AG04449 (cell line): ENCODE measurements at regions not wholly inside any gene's neighbourhood (a gene's known extent, or its start where the extent isn't known, plus 50 kb on each side); places are given as distances from the start of the nearest gene placed in this dataset.

Source experiments
- CTCF ChIA-PET: fragments of 350-600 bp; formaldehyde crosslinking; extraction: SDS; loops from one replicate; lab custom pipeline; 2021; ENCODE audit warnings: antibody characterized with exemption; lab: Yijun Ruan, JAX
- POLR2A ChIA-PET: fragments of 400-600, 350-600 bp; formaldehyde crosslinking; extraction: SDS; loops from one replicate; lab custom pipeline; 2020; ENCODE audit warnings: antibody characterized with exemption, inconsistent platforms; lab: Yijun Ruan, JAX
- DNase-seq: peaks from one replicate; pipeline ENCODE4 v3.0.0-alpha.2; 2010; ENCODE audit warnings: low read depth, low spot score
- H3K4me3 ChIP-seq: 2 replicates; pipeline ENCODE4 v1.5.1; 2011; ENCODE audit warnings: low read depth, mild to moderate bottlenecking, control low read depth, low read length
- TF ChIP-seq, protein P1 (sequence below): IDR thresholded peaks from one replicate; pipeline ENCODE4 v1.5.1; 2011; ENCODE audit warnings: mild to moderate bottlenecking, moderate library complexity, low read length, control low read depth, inconsistent platforms; ENCODE audit not compliant: insufficient read depth; ENCODE audit errors: missing control alignments

DNA sequence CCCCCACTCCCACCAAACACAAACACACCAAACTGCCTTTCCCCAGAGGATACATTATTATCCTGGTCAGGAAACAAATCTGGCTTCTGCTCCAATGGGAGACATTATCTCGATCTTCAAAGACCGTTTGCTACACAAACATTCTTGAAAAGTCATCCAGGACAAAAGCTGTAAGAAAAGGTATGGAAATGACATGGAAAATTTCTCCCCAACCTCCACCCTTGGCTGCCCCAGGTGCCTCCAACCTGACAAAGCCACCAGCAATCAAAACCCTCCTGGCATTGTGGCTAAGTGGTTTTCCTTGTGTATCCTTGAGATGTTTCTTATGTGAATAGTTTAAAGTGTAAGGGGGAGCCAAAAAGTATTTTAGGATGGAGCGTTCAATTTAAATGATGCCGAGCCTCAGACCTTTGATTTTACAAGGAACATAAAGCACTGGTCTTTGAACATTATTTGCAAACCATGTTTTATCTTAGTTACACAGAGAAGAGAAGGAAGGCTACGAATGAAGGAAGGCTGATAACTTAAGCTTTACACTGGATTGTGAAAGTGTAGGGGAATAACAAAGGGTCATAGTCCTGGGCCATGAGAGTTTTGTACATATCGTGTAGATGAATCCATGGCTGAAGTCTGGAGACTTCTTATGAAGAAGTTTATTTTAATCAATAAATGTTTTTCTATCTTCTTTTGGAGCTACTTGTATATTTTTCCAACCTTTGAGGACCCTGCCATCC lies 418.9 kb upstream of the TMTC1 start:
- TF ChIP-seq, protein P1, sequence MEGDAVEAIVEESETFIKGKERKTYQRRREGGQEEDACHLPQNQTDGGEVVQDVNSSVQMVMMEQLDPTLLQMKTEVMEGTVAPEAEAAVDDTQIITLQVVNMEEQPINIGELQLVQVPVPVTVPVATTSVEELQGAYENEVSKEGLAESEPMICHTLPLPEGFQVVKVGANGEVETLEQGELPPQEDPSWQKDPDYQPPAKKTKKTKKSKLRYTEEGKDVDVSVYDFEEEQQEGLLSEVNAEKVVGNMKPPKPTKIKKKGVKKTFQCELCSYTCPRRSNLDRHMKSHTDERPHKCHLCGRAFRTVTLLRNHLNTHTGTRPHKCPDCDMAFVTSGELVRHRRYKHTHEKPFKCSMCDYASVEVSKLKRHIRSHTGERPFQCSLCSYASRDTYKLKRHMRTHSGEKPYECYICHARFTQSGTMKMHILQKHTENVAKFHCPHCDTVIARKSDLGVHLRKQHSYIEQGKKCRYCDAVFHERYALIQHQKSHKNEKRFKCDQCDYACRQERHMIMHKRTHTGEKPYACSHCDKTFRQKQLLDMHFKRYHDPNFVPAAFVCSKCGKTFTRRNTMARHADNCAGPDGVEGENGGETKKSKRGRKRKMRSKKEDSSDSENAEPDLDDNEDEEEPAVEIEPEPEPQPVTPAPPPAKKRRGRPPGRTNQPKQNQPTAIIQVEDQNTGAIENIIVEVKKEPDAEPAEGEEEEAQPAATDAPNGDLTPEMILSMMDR: no peak
- no peak overlapping the region for H3K4me3 ChIP-seq
- POLR2A ChIA-PET: no interaction called here
- CTCF ChIA-PET: no interaction called here
- no peak for DNase-seq

DNA sequence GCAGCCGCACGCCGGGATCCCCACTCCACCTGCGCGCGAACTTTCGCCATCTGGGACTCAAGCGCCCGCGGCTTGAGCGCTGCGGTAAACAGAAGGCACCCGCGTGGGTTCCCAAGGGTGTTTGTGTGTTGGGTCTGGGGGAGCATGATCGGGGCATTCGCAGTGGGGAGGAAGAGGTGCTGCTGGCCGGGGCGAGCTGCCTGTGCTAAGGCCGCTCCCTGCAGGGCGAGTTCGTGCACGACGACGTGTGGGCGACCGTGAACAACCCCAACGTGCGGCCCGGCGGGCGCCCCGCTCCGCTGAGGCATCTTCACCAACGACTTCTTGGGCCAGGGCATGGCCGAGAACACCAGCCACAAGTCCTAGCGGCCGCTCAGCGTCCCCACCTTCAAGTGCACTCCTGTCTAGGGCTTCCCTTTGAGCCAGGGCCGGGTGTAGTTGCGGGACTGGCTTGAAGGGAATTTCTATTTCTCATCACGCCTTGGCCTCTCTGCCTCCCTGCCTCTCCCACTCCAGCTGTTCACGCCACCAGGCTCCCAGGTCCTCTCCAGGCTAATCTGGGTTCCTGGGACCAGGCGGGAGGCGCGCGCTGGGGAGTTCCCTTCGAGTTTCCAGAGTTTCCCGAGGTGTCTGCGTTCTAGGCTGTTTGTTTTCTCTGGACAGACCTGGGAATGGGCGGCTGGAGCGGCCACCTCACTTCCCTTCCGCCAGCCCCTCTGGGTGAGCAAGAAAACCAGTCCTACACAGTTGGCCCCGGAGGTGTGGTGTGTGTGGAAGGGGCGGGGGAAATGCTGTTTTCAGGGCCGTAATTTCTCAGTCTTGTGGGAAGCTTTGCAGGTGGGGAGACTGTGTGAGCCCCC lies 417.8 kb upstream of the TMTC1 start:
- CTCF ChIA-PET: no interaction called here
- no peak for DNase-seq
- TF ChIP-seq, protein P1: no peak
- no peak overlapping the region for H3K4me3 ChIP-seq
- POLR2A ChIA-PET: no interaction called here

DNA sequence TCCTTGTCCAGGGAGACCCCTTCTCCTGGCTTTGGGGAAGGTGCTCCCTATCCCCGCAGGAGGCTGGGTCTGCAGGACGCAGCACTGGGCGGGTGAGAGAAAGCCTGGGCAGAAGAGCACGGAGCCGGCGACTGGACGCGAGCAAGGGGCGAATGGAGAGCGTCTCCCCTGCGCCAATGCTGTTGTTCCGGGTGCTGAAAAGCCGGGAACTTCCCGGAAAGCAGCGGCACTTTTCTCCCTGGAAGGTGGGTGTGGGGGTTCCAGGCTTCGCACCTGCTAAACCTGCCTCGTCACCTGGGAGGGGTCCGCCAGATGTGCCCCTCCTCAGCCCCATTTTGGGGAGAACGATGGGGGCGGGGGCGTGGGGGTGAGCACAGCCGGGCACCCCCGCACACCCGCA lies 417.1 kb upstream of the TMTC1 start:
- ChIA-PET POLR2A (no interaction called here), CTCF (no interaction called here)
- DNase-seq: no peak
- H3K4me3 ChIP-seq: no peak overlapping the region
- TF ChIP-seq, protein P1: no peak

DNA sequence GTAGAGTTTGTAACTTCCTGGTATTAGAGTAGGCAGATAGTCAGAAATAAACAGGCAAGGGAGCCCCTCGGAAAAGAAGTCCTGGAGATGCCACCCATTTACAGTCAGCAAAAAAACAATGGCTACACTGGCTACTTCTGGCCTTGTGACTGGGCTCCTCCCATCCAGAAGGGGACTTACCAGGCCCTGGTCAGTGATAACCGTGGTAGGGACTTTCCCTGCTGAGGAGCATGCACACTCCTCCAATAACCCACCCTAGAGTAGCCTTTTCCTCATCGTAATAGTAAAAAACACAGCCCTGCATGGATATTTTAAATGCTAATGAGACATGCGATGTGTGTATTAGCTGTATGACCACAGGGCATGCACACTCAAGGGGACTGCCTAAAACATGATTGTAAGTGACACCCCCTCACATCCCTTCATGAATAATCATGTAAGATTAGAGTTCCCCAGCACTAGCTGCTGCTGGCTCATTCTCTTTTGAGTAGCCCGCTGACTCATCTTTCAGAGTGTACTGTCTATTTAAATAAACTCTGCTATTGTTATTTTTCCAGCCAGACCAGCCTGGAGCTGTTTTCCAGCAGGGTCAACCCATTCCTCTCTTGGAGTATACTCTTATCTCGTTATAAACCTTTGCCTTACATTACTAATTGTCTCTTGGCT lies 413.8 kb upstream of the TMTC1 start:
- TF ChIP-seq, protein P1: no peak
- no peak for DNase-seq
- H3K4me3 ChIP-seq: no peak overlapping the region
- POLR2A ChIA-PET: no interaction called here
- CTCF ChIA-PET: no interaction called here

DNA sequence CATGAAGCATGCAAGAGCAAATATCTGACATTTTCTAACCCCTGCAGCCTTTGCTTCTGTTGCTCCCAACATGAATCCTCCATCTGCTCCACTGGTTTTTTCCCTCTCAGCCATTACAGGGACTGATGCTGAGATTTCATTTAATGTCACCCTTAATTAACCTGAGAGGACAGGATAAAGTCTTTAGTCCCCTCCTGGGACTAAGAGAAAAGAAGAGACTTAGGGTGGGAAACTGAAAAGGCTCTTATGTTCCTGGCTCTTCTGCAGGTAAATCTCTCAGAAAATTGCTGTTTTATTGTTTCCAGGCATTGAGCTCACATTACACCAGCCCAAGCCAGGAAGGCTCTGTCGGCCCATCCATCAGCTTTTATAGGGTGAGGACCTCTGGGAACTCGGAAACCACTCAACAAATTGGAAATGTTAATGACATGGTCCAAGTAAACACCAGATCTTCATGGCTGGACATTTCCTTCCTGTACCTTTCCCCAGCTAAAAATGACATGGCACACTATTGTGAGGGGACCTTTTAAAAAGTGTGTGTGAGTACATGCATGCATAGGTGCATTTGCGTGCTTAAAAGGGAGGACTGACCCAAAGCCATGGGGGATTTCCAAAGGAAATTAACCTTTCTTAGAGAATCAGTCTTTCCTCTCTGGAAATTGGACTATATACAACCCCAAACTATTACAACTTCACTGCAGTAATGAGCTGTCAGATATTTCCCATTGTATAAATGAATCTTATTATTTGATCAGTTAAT lies 408.1 kb upstream of the TMTC1 start:
- no peak for DNase-seq
- no peak overlapping the region for H3K4me3 ChIP-seq
- ChIA-PET POLR2A (no interaction called here), CTCF (no interaction called here)
- TF ChIP-seq, protein P1: no peak
